ENCODE measurements at regions not wholly inside any gene's neighbourhood (a gene's known extent, or its start where the extent isn't known, plus 50 kb on each side); places are given as distances from the start of the nearest gene placed in this dataset.

- POLR2A ChIA-PET: no interaction called here
- no peak for TF ChIP-seq ZNF280C (tag by site-specific recombination; IDR thresholded peaks at IDR 0.05)
- TF ChIP-seq HIC1 (tag by site-specific recombination; IDR thresholded peaks at IDR 0.05): no peak
- no peak for TF ChIP-seq KLF16 (tag by site-specific recombination; IDR thresholded peaks at IDR 0.05)
- TF ChIP-seq ZNF23 (tag by site-specific recombination; IDR thresholded peaks at IDR 0.05; ENCODE audit: borderline replicate concordance): no peak
- CTCF ChIA-PET: no interaction called here
- no peaks in the 10 kb centered on the region for H3K36me3 ChIP-seq (ENCODE audit: control insufficient read depth in 2 of 2, insufficient read depth in 1 of 2, low read length in 2 of 2)
- H3K4me3 ChIP-seq (ENCODE audit: low read depth, low read length): no peak overlapping the region
- no peaks in the 10 kb centered on the region for H3K4me1 ChIP-seq (ENCODE audit: control insufficient read depth, insufficient read depth, low read length)
- H3K27ac ChIP-seq (ENCODE audit: extremely low read depth, low read depth, low read length): no peak overlapping the region
- H3K9me3 ChIP-seq (ENCODE audit: control insufficient read depth, insufficient read depth, low read depth, low read length): no peaks in the 10 kb centered on the region
Measured at GRCh38 chr13:79229761-79230160, 176.3 kb downstream of the RBM26 start.

- Histone ChIP-seq H3K9me3 (ENCODE audit: control insufficient read depth, insufficient read depth, low read depth, low read length) (no peaks in the 10 kb centered on the region), H3K27ac (ENCODE audit: extremely low read depth, low read depth, low read length) (no peak overlapping the region), H3K4me3 (ENCODE audit: low read depth, low read length) (no peak overlapping the region), H3K36me3 (ENCODE audit: control insufficient read depth in 2 of 2, insufficient read depth in 1 of 2, low read length in 2 of 2) (no peaks in the 10 kb centered on the region), H3K4me1 (ENCODE audit: control insufficient read depth, insufficient read depth, low read length) (no peaks in the 10 kb centered on the region)
- ChIA-PET CTCF (no interaction called here), POLR2A (no interaction called here)
- TF ChIP-seq ZNF121 (tag by site-specific recombination; IDR thresholded peaks at IDR 0.05) (no peak), ZBTB1 (tag by site-specific recombination; IDR thresholded peaks at IDR 0.05) (no peak), ZNF521 (tag by site-specific recombination; IDR thresholded peaks at IDR 0.05) (no peak), ZNF416 (tag by site-specific recombination; IDR thresholded peaks at IDR 0.05) (no peak), ZNF530 (tag by site-specific recombination; IDR thresholded peaks at IDR 0.05; ENCODE audit: low read depth) (no peak), PRDM6 (tag by site-specific recombination; IDR thresholded peaks at IDR 0.05) (no peak), ZNF112 (tag by site-specific recombination; IDR thresholded peaks at IDR 0.05) (no peak)
Measured at GRCh38 chr13:79228972-79229371, 177.1 kb downstream of the RBM26 start.

GRCh38 chr13:79227418-79227817 lies 178.6 kb downstream of the RBM26 start:
- Histone ChIP-seq H3K4me3 (ENCODE audit: low read depth, low read length) (no peak overlapping the region), H3K36me3 (ENCODE audit: control insufficient read depth in 2 of 2, insufficient read depth in 1 of 2, low read length in 2 of 2) (no peaks in the 10 kb centered on the region), H3K27ac (ENCODE audit: extremely low read depth, low read depth, low read length) (no peak overlapping the region), H3K4me1 (ENCODE audit: control insufficient read depth, insufficient read depth, low read length) (no peaks in the 10 kb centered on the region), H3K9me3 (ENCODE audit: control insufficient read depth, insufficient read depth, low read depth, low read length) (no peaks in the 10 kb centered on the region)
- POLR2A ChIA-PET: no interaction called here
- CTCF ChIA-PET: interaction anchor here (0.5 to 0.7 kb wide), 2 partner anchors 28 to 188 kb away, joined by 3 read pairs; no protein-coding TSS in a partner anchor
- TF ChIP-seq ZNF157 (tag by site-specific recombination; IDR thresholded peaks at IDR 0.05) (no peak), ZNF416 (tag by site-specific recombination; IDR thresholded peaks at IDR 0.05) (no peak), ELK4 (IDR thresholded peaks at IDR 0.05; ENCODE audit: borderline replicate concordance, low read depth, low read length) (no peak), ZBTB49 (tag by site-specific recombination; IDR thresholded peaks at IDR 0.05; ENCODE audit: low read depth) (no peak), ZFP41 (tag by site-specific recombination; IDR thresholded peaks at IDR 0.05; ENCODE audit: borderline replicate concordance) (no peak), ZNF394 (tag by site-specific recombination; IDR thresholded peaks at IDR 0.05; ENCODE audit: borderline replicate concordance) (no peak), ZNF404 (tag by site-specific recombination; IDR thresholded peaks at IDR 0.05) (no peak), ZBTB8A (tag by site-specific recombination; IDR thresholded peaks at IDR 0.05) (no peak)
